ENCODE measurements at regions not wholly inside any gene's neighbourhood (a gene's known extent, or its start where the extent isn't known, plus 50 kb on each side); places are given as distances from the start of the nearest gene placed in this dataset.
A peak's percentile ranks its signal among the peaks of the same experiment; 100 is the strongest.
"Not testable (repeated sequence)": the region's sequence is repeated elsewhere in the genome, so short reads cannot be mapped to it uniquely, and the experiment has no call there.

DNA sequence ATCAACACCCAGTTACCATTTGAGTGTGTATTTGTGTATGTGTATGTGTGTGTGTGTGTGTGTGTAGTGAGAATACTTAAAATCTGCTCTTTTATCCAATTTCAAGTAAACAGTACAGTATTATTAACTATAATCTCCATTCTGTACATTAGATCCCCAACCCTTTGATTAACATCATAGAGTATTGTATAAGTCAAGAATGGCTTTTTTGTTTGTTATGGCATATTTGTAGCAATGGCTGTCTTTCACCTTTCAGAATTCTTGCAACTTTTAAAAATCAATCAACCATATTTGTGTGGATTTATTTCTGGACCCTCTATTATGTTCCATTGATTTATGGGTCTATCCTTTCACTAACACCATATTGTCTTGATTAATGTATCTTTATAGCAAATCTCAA lies 779.3 kb upstream of the MIR17HG start:
- DNase-seq: no peak

DNA sequence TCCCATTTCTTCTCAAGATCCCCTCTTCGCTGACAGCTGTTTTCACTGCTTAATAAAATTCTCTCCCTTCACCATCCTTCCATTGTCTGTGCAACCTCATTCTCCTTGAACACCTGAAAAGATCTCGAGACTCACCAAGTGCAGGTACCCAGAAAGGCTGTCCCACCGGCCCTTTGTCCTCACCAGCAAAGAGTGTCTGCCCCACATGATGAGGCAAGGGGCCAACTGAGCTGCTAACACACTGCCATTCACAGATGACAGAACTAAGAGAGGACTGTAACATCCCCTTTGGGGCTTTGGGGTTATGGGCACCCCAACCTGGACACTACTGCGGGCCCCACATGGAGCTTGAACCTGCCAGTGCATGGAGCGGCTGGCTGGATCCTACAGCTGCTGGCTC lies 771.4 kb upstream of the MIR17HG start:
- DNase-seq: no peak

DNA sequence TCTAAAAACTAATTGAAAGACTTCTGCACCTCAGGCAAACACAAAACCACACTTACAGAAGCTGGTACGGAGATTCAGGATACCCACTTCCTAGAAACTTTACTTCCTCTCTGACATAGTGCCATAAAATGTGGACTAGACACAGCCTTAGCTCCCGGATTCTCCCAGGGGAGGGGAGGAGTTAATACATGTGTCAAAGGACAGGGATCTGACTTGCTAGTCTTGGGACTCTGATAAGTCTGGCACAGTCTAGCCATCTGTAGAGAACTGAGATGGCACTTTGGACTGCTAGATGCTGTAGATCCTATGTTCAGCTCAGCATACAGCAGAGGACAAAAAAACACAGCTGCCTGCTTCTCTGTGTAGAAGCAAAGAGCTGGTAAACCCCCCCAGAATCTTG lies 769.8 kb upstream of the MIR17HG start:
- no peak for DNase-seq

DNA sequence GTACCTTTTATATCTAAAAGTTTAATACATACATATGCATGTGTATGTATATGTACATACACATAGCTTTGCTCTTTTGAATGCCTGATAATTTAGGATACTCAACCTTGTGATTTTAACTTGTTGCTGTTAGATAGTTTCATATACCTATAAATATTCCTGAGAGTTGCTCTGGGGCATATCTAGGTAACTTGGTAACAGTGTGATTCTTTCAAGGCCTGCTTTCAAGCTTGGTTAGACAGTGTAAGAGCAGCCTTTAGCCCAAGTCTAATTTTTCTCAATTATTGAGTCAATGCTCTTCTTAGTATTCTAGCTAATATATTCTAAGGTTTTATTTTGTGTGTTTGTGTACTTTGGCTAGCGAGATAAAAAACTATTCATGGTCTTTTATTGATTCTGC lies 762.1 kb upstream of the MIR17HG start:
- no peak for DNase-seq

DNA sequence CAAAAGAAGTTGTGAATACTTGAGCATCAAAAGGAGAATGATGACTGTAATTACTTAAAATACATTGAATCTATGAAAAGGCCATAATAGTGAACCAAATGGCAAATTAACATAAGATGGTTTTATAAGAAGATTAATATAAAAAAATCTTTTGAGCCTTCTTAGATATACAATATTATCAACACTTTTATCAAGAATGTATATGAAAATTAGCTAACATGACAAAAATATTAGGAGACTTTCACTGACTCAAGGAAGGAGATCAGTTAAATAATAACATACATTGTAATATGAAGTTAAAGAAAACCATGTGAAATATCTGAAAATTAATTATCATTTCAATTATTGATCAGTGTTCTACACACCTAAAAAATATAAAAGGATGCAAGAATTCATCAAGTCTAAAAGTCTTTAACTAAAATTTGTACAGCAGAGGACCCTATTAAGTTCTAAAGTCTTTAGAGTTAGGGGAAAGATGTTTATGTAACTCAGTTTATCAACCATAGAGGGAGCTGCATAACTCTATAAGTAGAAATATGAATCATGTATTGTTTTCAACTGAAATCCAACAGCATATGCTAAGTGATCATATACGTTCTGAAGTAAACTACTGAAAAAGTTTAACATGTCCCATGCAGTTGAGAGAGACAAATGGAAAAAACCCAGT lies 756.1 kb upstream of the MIR17HG start:
- no peak for DNase-seq

DNA sequence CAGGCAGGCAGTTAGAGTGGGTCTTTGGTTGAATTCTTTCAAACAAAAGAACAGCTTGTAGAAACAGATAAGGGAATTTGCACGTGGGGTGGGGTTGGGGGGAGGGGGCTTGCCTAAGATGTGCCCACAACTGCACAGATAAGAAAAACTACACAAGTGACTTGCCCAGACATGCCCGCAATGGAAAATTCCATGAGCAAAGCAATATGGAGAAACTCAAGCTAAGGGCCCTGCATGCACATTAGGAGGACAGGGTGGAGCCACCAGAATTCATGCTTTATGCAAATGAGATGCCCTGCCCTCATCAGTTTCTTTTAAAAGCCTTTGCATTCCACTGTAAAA lies 755.6 kb upstream of the MIR17HG start:
- DNase-seq: no peak

DNA sequence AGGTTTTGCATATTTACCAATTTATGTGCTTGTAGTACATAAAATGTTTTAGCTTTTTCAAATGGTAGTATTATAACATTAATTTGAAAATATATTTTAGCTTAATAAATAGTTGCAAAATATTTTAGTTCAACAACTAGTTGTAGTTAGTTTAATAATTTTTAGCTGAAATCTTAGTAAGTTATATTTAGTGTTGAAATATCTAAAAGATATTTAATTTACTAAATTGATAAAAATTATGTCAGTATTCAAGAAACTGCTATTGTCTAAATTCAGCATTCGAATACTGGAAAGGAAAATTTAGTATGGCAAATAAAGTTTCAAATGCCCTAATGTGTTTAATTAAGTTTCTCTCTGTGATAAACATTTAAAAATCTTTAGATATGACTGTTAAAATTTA lies 754.5 kb upstream of the MIR17HG start:
- DNase-seq: no peak

DNA sequence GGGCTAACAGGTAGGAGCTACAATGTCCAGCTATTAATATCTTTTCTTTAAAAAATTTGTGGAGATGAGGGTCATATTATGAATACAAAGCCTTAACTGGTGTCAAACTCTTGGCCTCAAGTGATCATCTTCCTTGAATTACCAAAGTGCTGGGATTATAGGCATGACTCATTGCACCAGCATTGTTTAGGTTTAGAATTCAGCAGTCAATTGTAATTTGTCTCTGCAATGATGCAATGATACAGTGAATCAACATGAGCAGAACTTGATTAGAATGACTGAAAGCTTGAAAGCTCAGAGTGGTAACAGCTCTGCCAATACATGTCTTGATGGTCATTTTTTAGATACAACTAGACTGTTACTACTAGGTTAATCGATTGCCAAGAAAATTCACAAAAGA lies 752.8 kb upstream of the MIR17HG start:
- peak; percentile 57 for DNase-seq

DNA sequence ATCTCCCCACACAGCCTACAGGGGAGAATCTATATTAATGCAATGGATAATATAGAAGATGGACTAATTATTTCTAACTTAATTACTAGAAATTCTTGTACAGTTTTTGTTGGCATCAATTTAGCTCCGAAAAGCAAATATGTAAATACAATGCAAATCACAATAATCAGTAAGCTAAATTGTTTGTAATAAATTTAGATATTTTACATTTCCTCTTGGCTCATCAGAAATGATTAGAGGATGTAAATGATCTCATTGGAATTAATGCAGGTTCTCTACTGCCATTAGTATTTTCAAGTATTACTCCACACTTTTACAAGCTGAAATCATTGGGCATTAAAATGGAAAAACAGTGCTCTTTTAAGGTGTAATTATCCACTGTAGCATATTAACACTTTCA lies 741.8 kb upstream of the MIR17HG start:
- no peak for DNase-seq

DNA sequence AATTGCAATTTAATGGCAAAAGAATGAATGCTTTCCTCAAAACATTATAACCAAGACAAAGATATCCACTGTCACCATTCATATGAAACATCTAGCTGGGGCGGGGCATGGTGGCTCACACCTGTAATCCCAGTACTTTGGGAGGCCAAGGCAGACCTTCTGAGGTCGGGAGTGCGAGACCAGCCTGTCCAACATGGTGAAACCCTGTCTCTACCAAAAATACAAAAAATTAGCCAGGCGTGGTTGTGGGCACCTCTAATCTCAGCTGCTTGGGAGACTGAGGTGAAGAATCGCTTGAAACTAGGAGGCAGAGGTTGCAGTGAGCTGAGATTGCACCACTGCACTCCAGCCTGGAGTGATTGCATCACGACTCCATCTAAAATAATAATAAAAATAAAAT lies 740.6 kb upstream of the MIR17HG start:
- not testable (repeated sequence) for DNase-seq

DNA sequence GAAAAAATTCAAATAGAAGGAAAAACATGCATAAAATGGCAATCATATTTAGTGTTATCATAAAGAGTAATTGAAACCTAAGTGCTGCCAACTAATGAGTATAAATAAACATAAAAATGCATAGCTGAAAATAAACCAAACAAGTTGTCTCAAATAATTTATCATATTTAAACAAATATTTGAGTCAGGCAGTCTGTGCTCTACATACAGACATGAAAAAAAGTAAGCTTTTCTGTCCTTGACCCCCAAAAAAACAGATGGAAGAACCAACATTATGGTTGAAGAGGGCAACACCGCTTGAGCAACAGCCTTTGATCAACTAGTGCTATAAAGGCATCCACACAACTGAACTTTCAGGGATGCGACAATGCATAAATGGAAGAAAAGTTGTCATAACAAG lies 735.1 kb upstream of the MIR17HG start:
- no peak for DNase-seq

DNA sequence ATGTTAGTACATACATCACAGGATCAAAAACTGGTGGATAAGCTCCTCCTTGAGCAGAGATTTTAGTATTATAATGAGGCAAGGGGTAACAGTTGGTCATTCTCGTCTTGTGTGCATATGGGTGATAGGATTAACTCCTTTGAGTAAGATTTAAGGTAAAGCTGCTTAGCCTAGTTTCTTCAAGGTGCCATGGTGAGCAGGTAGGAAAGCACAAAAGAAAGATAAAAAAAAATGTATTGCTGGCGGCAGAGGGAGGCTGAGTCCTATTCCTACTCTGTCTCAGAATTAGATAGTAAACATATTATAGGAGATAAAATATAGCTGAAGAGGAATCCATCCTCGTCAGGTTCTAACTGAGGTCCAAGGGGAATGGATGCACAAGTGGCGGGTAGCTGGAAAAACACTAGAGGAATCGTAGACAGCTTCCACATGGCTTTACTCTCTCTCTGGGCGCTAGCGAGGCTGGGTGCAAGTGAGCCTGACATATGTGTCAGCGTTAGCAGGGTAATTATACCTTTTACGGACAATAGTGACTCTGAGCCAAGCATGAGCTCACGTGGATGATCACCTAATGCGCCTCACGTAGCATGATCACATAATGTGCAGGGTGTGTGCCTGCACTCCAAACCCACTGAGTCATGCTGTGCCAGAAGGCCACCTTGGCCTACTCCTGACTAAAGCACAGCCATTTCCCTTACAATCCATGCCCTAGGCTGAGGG lies 734.3 kb upstream of the MIR17HG start:
- DNase-seq: no peak

DNA sequence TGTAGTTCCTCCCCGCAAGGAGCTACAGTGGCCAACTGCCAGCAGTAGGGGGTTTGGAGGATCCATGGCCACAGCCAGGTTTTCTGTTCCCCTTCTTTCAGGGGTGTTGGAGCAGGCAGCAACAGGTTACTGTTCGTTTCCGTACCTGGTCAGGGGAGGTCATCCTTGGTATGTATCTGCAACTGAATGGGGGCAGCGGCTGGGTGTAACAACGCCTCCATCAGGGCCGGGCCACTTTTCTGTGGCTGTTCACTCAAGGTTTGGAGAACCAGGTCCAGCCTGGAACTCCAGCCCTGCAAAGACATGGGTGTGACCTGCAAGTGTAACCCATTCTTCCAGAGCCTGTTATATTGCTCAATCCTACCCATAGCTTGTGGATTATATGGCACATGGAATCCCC lies 732.3 kb upstream of the MIR17HG start:
- DNase-seq: no peak

DNA sequence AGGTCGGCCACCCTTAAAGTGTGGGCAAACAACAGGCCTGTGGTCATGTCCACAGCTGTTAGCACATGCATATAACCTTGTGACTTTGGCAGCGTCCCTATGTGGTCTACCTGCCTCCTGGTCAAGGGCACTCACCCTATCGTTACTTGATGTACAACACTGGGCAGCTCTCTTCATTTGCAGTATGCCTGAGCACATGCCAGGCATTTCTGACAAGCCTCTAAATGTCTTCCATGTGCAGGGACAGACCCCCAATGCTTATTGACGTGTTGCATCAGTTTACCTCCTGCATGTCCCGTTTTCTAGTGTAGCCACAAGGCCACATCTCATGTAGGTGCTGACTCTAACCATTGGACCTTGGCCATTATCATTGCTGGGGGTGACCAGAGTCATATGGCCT lies 731.7 kb upstream of the MIR17HG start:
- DNase-seq: no peak

DNA sequence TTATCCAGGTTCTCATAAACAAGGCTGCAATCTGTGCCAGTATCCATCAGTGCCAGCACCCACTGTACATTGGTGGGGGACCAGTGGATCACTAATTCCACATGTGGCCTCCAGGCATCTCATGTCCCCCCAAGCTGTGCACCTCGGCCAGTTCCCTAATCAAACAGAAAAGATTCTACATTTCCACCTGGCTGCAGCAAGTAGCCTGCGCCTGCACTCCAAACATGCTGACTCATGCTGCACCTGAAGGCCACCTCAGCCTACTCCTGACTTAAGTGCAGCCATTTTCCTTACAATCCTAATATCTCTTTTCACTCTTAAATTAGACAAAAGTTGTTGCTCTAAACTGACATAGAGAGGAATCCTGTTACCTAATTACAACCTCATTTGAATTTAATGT lies 729.4 kb upstream of the MIR17HG start:
- no peak for DNase-seq

DNA sequence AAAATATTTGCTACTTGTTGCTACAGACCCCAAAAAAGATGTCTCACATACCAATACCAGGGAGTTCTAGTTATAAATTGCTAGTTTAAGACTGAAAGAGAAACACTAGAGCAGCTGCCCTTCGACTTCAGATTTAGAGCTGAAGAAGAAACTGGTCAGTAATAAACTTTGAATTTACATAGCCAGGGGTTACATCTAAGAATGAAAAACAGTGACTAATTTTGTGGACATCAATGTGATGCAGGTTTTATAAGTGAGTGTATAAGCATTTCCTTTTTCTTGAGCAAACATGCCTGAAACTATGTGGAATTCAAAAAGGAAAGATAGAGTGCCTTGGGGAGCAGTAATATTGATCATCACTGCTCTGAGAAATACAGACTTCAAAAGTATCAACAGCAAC lies 724.9 kb upstream of the MIR17HG start:
- DNase-seq: no peak

DNA sequence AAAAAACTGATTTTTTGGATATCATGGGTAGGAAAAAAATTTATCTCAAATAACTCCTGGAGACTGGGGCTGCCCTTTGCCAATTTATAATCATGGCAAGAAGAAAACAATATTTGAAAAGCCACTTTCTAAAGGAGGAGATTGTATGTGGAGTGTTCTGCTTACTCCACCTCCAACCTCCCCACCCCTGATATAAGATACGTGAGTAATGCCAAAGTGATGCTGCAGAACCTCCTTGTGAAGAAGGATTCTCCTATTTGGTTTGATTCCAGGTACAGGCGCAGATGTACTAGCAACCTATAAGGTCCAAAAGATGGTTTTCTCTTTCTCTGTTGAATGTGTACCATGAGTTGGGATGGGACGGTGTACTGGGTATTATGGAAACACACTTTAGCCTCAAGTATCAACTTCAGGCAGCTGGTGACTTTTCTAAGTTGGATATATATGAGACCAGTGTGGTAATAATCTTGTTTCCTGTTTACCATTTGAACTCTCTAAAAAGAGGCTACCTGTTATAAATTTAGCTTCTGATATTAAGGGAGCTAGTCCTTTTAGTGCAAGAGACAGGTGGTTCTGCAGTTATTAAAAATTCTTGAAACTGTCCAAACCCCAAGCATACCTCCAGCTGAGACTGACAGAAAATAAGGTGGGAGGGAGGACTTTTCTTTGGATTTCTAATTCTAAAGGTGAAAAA lies 724.0 kb upstream of the MIR17HG start:
- DNase-seq: no peak

DNA sequence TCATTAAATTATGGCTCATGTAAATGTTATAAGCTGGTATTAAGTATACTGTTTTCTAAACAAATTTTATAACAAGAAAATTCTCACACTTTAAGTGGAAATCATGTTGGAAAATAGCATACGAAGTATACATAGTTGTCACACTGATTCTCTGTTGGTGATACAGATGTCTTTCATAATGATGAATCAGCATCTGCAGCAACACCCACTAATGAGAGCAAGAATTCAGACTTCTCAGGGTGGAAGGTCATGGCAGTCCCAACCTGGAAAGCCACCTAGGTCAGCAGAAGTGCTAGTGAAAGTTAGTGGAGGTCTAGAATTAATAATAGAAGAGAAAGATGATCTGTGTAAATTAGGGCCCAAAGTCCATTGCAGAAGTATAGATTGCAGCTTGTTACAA lies 719.7 kb upstream of the MIR17HG start:
- DNase-seq: no peak

DNA sequence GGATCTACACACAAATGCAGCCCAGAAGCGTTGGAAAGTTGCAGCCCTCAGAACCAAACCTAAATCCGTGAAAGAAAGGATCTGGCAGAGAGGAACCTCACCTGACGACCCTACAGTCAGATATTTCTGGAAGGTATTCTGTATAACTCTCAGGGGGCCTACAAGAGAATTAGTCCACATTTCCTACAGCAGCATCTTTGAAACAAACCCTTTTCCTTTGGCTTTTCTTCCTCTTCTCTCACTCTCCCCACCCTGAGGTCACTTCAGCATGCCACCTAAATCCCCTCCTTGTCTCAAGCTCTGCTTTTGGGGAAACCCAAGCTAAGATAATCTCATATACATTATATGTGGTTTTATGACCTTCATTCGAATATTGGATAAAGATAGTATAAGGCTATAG lies 719.0 kb upstream of the MIR17HG start:
- DNase-seq: no peak

DNA sequence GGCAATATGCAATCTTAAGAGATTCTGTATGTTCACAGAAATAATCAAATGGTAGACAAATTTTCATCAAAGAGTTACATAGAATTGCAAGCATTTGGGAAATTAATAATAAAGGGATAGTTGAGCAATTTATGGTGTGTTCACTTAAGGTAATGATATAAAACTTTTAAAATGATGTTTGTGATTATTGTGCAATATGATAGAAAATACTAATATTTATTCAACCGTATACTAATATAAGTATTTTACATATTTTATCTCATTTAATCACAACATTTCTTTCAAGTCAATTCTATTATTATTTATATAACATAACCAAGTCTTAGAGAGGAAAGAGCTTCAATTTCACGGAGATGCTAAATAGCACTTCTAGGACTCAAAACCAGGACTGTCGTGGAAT lies 716.8 kb upstream of the MIR17HG start:
- no peak for DNase-seq

DNA sequence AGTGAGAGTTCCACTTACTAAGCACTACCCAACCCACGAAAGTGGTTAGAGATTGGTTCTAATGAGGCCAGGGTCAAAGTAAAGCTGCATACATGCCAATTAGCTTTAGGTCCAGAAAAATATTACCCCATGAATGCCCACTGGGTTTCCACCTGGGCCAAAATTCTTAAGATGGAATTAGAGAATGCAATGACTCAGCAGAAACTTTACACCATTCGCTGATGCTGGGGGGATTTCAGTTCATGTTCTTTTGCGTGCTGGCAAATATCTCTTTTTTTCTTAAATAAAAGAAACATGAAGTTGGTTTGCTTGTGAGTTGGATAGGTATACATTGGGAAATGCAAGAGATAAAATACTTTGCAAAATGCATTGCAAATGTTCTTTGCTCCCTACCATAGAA lies 715.3 kb upstream of the MIR17HG start:
- DNase-seq: no peak

DNA sequence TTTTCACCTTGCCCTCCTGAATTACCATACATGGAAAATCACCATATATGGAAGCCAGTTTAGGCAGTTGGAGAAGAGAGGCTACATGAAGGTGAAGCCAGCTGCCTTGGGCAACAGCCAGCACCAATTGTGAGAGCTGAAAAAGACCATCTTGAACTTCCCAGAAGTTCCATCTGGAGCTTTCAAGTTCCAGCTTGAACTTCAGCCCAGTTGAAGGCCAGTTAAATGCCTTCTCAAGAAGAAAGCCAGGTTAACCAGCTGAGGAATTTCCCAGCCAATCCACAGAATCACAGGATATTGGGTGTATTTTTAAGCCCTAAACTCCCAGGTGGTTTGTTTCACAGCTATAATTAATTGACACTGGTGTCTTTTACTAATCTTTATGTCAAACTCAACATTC lies 713.6 kb upstream of the MIR17HG start:
- DNase-seq: no peak

DNA sequence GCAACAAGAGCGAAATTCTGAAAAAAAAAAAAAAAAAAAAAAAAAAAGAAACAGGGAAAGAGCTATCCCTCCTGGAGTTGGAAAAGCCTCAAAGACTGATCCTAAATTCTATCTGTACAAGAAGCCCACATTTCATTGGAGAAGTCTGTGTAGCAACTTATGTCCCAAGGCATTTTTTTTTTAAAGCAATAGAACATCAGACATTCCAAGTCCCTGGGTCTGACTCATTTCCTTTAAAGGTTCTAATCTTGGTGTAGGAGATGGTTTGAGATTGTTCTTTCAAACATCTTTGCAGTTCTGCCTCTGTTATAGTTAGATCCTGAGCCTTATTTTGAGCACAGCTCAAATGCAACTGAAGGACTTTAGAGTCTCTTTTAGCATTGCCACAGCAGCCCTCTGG lies 706.5 kb upstream of the MIR17HG start:
- DNase-seq: no peak

DNA sequence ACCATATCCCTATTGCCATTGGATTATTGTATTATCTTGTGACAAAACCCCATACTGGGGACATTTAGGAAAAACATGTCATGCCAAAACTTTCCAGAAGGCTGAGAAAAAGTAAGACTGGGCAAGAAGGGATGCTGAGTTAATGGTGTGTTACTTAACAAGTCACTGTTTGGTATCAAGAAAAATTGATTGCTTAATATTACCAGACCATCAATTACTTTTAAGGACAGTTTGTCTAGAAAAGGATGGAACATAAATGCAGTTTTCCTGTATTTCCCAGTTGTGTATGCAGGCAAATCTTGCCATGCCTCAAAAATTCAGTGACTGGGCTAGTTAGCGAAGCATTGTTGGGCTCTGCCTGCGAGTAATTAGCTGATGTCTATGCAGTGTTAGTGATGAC lies 705.6 kb upstream of the MIR17HG start:
- no peak for DNase-seq

DNA sequence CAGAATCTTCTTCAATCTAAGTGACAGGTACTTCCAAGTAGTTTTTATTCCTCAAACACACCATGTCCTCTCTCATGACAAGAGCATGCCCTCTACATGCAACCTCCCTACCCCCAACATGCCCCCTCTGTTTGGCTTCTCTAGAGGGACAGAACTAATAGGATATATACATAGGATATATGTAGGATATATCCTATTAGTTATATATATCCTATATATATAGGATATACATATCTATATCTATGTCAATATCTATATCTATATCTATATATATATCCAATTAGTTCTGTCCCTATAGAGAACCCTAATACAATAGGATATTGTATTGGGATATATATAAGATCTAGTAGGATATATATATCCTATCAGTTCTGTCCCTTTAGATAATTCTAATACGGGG lies 701.9 kb upstream of the MIR17HG start:
- no peak for DNase-seq

Data from MV-4-11 (cell line).